ENCODE measurements at regions not wholly inside any gene's neighbourhood (a gene's known extent, or its start where the extent isn't known, plus 50 kb on each side); places are given as distances from the start of the nearest gene placed in this dataset.
"Not testable (repeated sequence)": the region's sequence is repeated elsewhere in the genome, so short reads cannot be mapped to it uniquely, and the experiment has no call there.

GRCh38 chr7:113267271-113267670 lies 148.9 kb upstream of the SMIM30 start:
- H3K9me3 ChIP-seq (ENCODE audit: control insufficient read depth in 4 of 4, insufficient read depth in 3 of 4, low read length in 3 of 4): peaks cover 0 to 12% (median 4%) of the 10 kb centered on the region in 4 donors
- no peak overlapping the region for H3K27ac ChIP-seq (ENCODE audit: low read depth in 1 of 2, low read length in 1 of 2)
- TF ChIP-seq CTCF (IDR thresholded peaks at IDR 0.05; ENCODE audit: control extremely low read depth, extremely low read depth): no peak
- no peaks in the 10 kb centered on the region for H3K36me3 ChIP-seq (ENCODE audit: control insufficient read depth in 4 of 4, insufficient read depth in 4 of 4, low read length in 4 of 4)
- DNase-seq (no peak), ATAC-seq (ENCODE audit: insufficient read depth, low FRiP score) (no peak)
- no peak overlapping the region for H3K4me3 ChIP-seq
- no peaks in the 10 kb centered on the region for H3K27me3 ChIP-seq (ENCODE audit: control insufficient read depth in 3 of 3, insufficient read depth in 3 of 3, low read length in 2 of 3)
- H3K9ac ChIP-seq (ENCODE audit: insufficient read depth in 1 of 2, low read length in 2 of 2): no peak overlapping the region
- no peaks in the 10 kb centered on the region for H3K4me1 ChIP-seq (ENCODE audit: control insufficient read depth in 5 of 5, insufficient read depth in 5 of 5, low read length in 5 of 5)

GRCh38 chr7:113263749-113264148 lies 145.4 kb upstream of the SMIM30 start:
- Histone ChIP-seq H3K4me3 (no peak overlapping the region), H3K27me3 (ENCODE audit: control insufficient read depth in 3 of 3, insufficient read depth in 3 of 3, low read length in 2 of 3) (no peaks in the 10 kb centered on the region), H3K9me3 (ENCODE audit: control insufficient read depth in 4 of 4, insufficient read depth in 3 of 4, low read length in 3 of 4) (peaks cover 0 to 8% (median under 1%) of the 10 kb centered on the region in 4 donors), H3K9ac (ENCODE audit: insufficient read depth in 1 of 2, low read length in 2 of 2) (no peak overlapping the region), H3K4me1 (ENCODE audit: control insufficient read depth in 5 of 5, insufficient read depth in 5 of 5, low read length in 5 of 5) (no peaks in the 10 kb centered on the region), H3K36me3 (ENCODE audit: control insufficient read depth in 4 of 4, insufficient read depth in 4 of 4, low read length in 4 of 4) (no peaks in the 10 kb centered on the region), H3K27ac (ENCODE audit: low read depth in 1 of 2, low read length in 1 of 2) (no peak overlapping the region)
- DNase-seq (no peak), ATAC-seq (ENCODE audit: insufficient read depth, low FRiP score) (no peak)
- TF ChIP-seq CTCF (IDR thresholded peaks at IDR 0.05; ENCODE audit: control extremely low read depth, extremely low read depth): no peak
- whole genome bisulfite sequencing, 2 donors: 76% methylated on average over 4 of the region's 4 CpGs

- ATAC-seq (ENCODE audit: insufficient read depth, low FRiP score); H3K27ac ChIP-seq (ENCODE audit: low read depth in 1 of 2, low read length in 1 of 2); DNase-seq; H3K9me3 ChIP-seq (ENCODE audit: control insufficient read depth in 4 of 4, insufficient read depth in 3 of 4, low read length in 3 of 4); H3K9ac ChIP-seq (ENCODE audit: insufficient read depth in 1 of 2, low read length in 2 of 2); H3K36me3 ChIP-seq (ENCODE audit: control insufficient read depth in 4 of 4, insufficient read depth in 4 of 4, low read length in 4 of 4); H3K4me1 ChIP-seq (ENCODE audit: control insufficient read depth in 5 of 5, insufficient read depth in 5 of 5, low read length in 5 of 5); H3K27me3 ChIP-seq (ENCODE audit: control insufficient read depth in 3 of 3, insufficient read depth in 3 of 3, low read length in 2 of 3); H3K4me3 ChIP-seq: not testable (repeated sequence)
- WGBS, 2 donors: 91 to 94% methylated on average over 24 to 28 of the region's 28 CpGs
Observed at GRCh38 chr7:113263215-113263742, 144.9 kb upstream of the SMIM30 start.

GRCh38 chr7:113256883-113257531 lies 138.7 kb upstream of the SMIM30 start:
- Histone ChIP-seq H3K36me3 (ENCODE audit: control insufficient read depth in 4 of 4, insufficient read depth in 4 of 4, low read length in 4 of 4) (no peaks in the 10 kb centered on the region), H3K9ac (ENCODE audit: insufficient read depth in 1 of 2, low read length in 2 of 2) (no peak overlapping the region), H3K27me3 (ENCODE audit: control insufficient read depth in 3 of 3, insufficient read depth in 3 of 3, low read length in 2 of 3) (no peaks in the 10 kb centered on the region), H3K9me3 (ENCODE audit: control insufficient read depth in 4 of 4, insufficient read depth in 3 of 4, low read length in 3 of 4) (no peaks in the 10 kb centered on the region), H3K27ac (ENCODE audit: low read depth in 1 of 2, low read length in 1 of 2) (no peak overlapping the region), H3K4me1 (ENCODE audit: control insufficient read depth in 5 of 5, insufficient read depth in 5 of 5, low read length in 5 of 5) (no peaks in the 10 kb centered on the region), H3K4me3 (no peak overlapping the region)
- no peak for TF ChIP-seq CTCF (IDR thresholded peaks at IDR 0.05; ENCODE audit: control extremely low read depth, extremely low read depth)
- 64 to 73% methylated on average over 1 of the region's 1 CpG for WGBS, 2 donors
- DNase-seq (no peak), ATAC-seq (ENCODE audit: insufficient read depth, low FRiP score) (no peak)
